ENCODE measurements at regions not wholly inside any gene's neighbourhood (a gene's known extent, or its start where the extent isn't known, plus 50 kb on each side); places are given as distances from the start of the nearest gene placed in this dataset.
A peak's percentile ranks its signal among the peaks of the same experiment; 100 is the strongest.

- Histone ChIP-seq H3K27ac (no peak overlapping the region; the same call in 1 of the 2 replicates), H3K9me3 (replicated peaks) (no peaks in the 10 kb centered on the region; the same call in 1 of the 2 replicates), H3K4me3 (no peak overlapping the region), H3K27me3 (replicated peaks) (no peaks in the 10 kb centered on the region), H3K36me3 (no peaks in the 10 kb centered on the region), H3K4me1 (replicated peaks) (peaks cover 33% of the 10 kb centered on the region)
- no peak for DNase-seq (ENCODE audit: low read depth in 1 of 2, low spot score in 2 of 2)
These were observed 50.0 kb upstream of the RNU6ATAC start for GRCh38 chr9:134214386-134214765.

GRCh38 chr9:134214766-134215419, 50.5 kb upstream of the RNU6ATAC start:
- peak overlapping the region; percentile 51 for H3K27ac ChIP-seq
- H3K4me1 ChIP-seq (replicated peaks): peaks cover 33% of the 10 kb centered on the region
- DNase-seq (ENCODE audit: low read depth in 1 of 2, low spot score in 2 of 2): no peak

GRCh38 chr9:134215420-134215698, 51.0 kb upstream of the RNU6ATAC start:
- Histone ChIP-seq H3K4me3 (no peak overlapping the region), H3K36me3 (no peaks in the 10 kb centered on the region), H3K27ac (peak overlapping the region; percentile 51), H3K9me3 (replicated peaks) (no peaks in the 10 kb centered on the region; the same call in 1 of the 2 replicates), H3K27me3 (replicated peaks) (no peaks in the 10 kb centered on the region), H3K4me1 (replicated peaks) (peaks cover 33% of the 10 kb centered on the region)
- no peak for DNase-seq (ENCODE audit: low read depth in 1 of 2, low spot score in 2 of 2)

More at GRCh38 chr9:134214766-134215419, 50.5 kb upstream of the RNU6ATAC start:
- Histone ChIP-seq H3K9me3 (replicated peaks) (no peaks in the 10 kb centered on the region; the same call in 1 of the 2 replicates), H3K36me3 (no peaks in the 10 kb centered on the region), H3K4me3 (no peak overlapping the region), H3K27me3 (replicated peaks) (no peaks in the 10 kb centered on the region)

GRCh38 chr9:134215699-134216448, 51.5 kb upstream of the RNU6ATAC start:
- Histone ChIP-seq H3K4me1 (replicated peaks) (peaks cover 33% of the 10 kb centered on the region), H3K27me3 (replicated peaks) (no peaks in the 10 kb centered on the region), H3K9me3 (replicated peaks) (no peaks in the 10 kb centered on the region; the same call in 1 of the 2 replicates), H3K27ac (peak overlapping the region; percentile 51), H3K36me3 (no peaks in the 10 kb centered on the region), H3K4me3 (no peak overlapping the region)
- DNase-seq (ENCODE audit: low read depth in 1 of 2, low spot score in 2 of 2): peak; percentile 56 to 57

GRCh38 chr9:134216449-134216951, 52.1 kb upstream of the RNU6ATAC start:
- Histone ChIP-seq H3K27me3 (replicated peaks) (no peaks in the 10 kb centered on the region), H3K36me3 (no peaks in the 10 kb centered on the region), H3K9me3 (replicated peaks) (no peaks in the 10 kb centered on the region; the same call in 1 of the 2 replicates), H3K4me3 (no peak overlapping the region), H3K27ac (no peak overlapping the region; the same call in 1 of the 2 replicates), H3K4me1 (replicated peaks) (peaks cover 33% of the 10 kb centered on the region)
- DNase-seq (ENCODE audit: low read depth in 1 of 2, low spot score in 2 of 2): no peak

GRCh38 chr9:134216961-134217360, 52.6 kb upstream of the RNU6ATAC start:
- peaks cover 33% of the 10 kb centered on the region for H3K4me1 ChIP-seq (replicated peaks)
- no peaks in the 10 kb centered on the region for H3K27me3 ChIP-seq (replicated peaks)
- no peak overlapping the region for H3K4me3 ChIP-seq
- no peaks in the 10 kb centered on the region for H3K36me3 ChIP-seq
- H3K27ac ChIP-seq: no peak overlapping the region
- DNase-seq (ENCODE audit: low read depth in 1 of 2, low spot score in 2 of 2): no peak
- H3K9me3 ChIP-seq (replicated peaks): no peaks in the 10 kb centered on the region; the same call in 1 of the 2 replicates

GRCh38 chr9:134217431-134218210, 53.3 kb upstream of the RNU6ATAC start:
- no peak for DNase-seq (ENCODE audit: low read depth in 1 of 2, low spot score in 2 of 2)

GRCh38 chr9:134218230-134218629, 53.9 kb upstream of the RNU6ATAC start:
- no peak overlapping the region for H3K4me3 ChIP-seq
- no peaks in the 10 kb centered on the region for H3K27me3 ChIP-seq (replicated peaks)
- no peaks in the 10 kb centered on the region for H3K9me3 ChIP-seq (replicated peaks)
- H3K4me1 ChIP-seq (replicated peaks): peaks cover 33% of the 10 kb centered on the region
- no peaks in the 10 kb centered on the region for H3K36me3 ChIP-seq
- no peak overlapping the region for H3K27ac ChIP-seq
- DNase-seq (ENCODE audit: low read depth in 1 of 2, low spot score in 2 of 2): no peak

More at GRCh38 chr9:134217431-134218210, 53.3 kb upstream of the RNU6ATAC start:
- Histone ChIP-seq H3K36me3 (no peaks in the 10 kb centered on the region), H3K27ac (no peak overlapping the region), H3K4me3 (no peak overlapping the region), H3K4me1 (replicated peaks) (peaks cover 33% of the 10 kb centered on the region), H3K9me3 (replicated peaks) (no peaks in the 10 kb centered on the region; the same call in 1 of the 2 replicates), H3K27me3 (replicated peaks) (no peaks in the 10 kb centered on the region)

- Histone ChIP-seq H3K27ac (no peak overlapping the region), H3K4me1 (replicated peaks) (peaks cover 21% of the 10 kb centered on the region), H3K27me3 (replicated peaks) (no peaks in the 10 kb centered on the region), H3K36me3 (no peaks in the 10 kb centered on the region), H3K9me3 (replicated peaks) (no peaks in the 10 kb centered on the region), H3K4me3 (no peak overlapping the region)
- no peak for DNase-seq (ENCODE audit: low read depth in 1 of 2, low spot score in 2 of 2)
These were observed 55.3 kb upstream of the RNU6ATAC start for GRCh38 chr9:134219646-134220060.

- no peak overlapping the region for H3K4me3 ChIP-seq
- H3K27ac ChIP-seq: no peak overlapping the region
- H3K36me3 ChIP-seq: no peaks in the 10 kb centered on the region
- H3K4me1 ChIP-seq (replicated peaks): peaks cover 15% of the 10 kb centered on the region
- no peak for DNase-seq (ENCODE audit: low read depth in 1 of 2, low spot score in 2 of 2)
- H3K9me3 ChIP-seq (replicated peaks): no peaks in the 10 kb centered on the region
- H3K27me3 ChIP-seq (replicated peaks): no peaks in the 10 kb centered on the region
These were observed 55.9 kb upstream of the RNU6ATAC start for GRCh38 chr9:134220311-134220710.

GRCh38 chr9:134221273-134222017, 57.1 kb upstream of the RNU6ATAC start:
- Histone ChIP-seq H3K27ac (no peak overlapping the region), H3K9me3 (replicated peaks) (no peaks in the 10 kb centered on the region), H3K4me1 (replicated peaks) (peaks cover 14% of the 10 kb centered on the region), H3K27me3 (replicated peaks) (no peaks in the 10 kb centered on the region), H3K4me3 (no peak overlapping the region), H3K36me3 (no peaks in the 10 kb centered on the region)
- no peak for DNase-seq (ENCODE audit: low read depth in 1 of 2, low spot score in 2 of 2)

GRCh38 chr9:134222018-134222573, 57.7 kb upstream of the RNU6ATAC start:
- Histone ChIP-seq H3K36me3 (no peaks in the 10 kb centered on the region), H3K27ac (no peak overlapping the region), H3K4me3 (no peak overlapping the region), H3K27me3 (replicated peaks) (no peaks in the 10 kb centered on the region), H3K9me3 (replicated peaks) (no peaks in the 10 kb centered on the region), H3K4me1 (replicated peaks) (peaks cover 15% of the 10 kb centered on the region)
- no peak for DNase-seq (ENCODE audit: low read depth in 1 of 2, low spot score in 2 of 2)

- Histone ChIP-seq H3K9me3 (replicated peaks) (no peaks in the 10 kb centered on the region), H3K27me3 (replicated peaks) (no peaks in the 10 kb centered on the region), H3K4me1 (replicated peaks) (peaks cover 15% of the 10 kb centered on the region), H3K27ac (no peak overlapping the region), H3K4me3 (no peak overlapping the region), H3K36me3 (no peaks in the 10 kb centered on the region)
- DNase-seq (ENCODE audit: low read depth in 1 of 2, low spot score in 2 of 2): no peak
These were observed 58.7 kb upstream of the RNU6ATAC start for GRCh38 chr9:134223091-134223490.

Data from SJSA1 (cell line).